CD14-positive monocyte (primary cell): ENCODE measurements at regions not wholly inside any gene's neighbourhood (a gene's known extent, or its start where the extent isn't known, plus 50 kb on each side); places are given as distances from the start of the nearest gene placed in this dataset.

Experiments
- DNase-seq, 3 donors: peaks; one replicate each; pipeline ENCODE4 v3.0.0-alpha.2; 2011 to 2022
- H2AFZ ChIP-seq: 2 replicates; pipeline ENCODE4 v1.6.0; 2012; ENCODE audit warnings: mild to moderate bottlenecking, low read depth, low read length, inconsistent platforms; ENCODE audit not compliant: insufficient read depth, poor library complexity, severe bottlenecking
- H3K27ac ChIP-seq, 2 donors: 1 replicate in 1 of 2; 2 replicates in 1 of 2; pipeline ENCODE4 v1.5.1; 2012 to 2013; ENCODE audit warnings: low read length in 2 of 2, control low read depth in 1 of 2, inconsistent platforms in 1 of 2, low read depth in 1 of 2, mild to moderate bottlenecking in 1 of 2
- H3K27me3 ChIP-seq, 2 donors: one replicate each; pipeline versions ENCODE4 v1.6.0 to v1.6.1; 2011 to 2013; ENCODE audit warnings: low read length in 2 of 2; ENCODE audit not compliant: control insufficient read depth in 2 of 2, insufficient read depth in 2 of 2
- H3K36me3 ChIP-seq, 2 donors: replicated peaks in 1 of 2; 1 replicate in 1 of 2; 2 replicates in 1 of 2; pipeline versions ENCODE4 v1.5.1 to v1.6.1; 2012 to 2013; ENCODE audit warnings: low read length in 2 of 2, control low read depth in 1 of 2, inconsistent platforms in 1 of 2, mild to moderate bottlenecking in 1 of 2; ENCODE audit not compliant: insufficient read depth in 2 of 2, control insufficient read depth in 1 of 2
- H3K4me1 ChIP-seq, 2 donors: 1 replicate in 1 of 2; 2 replicates in 1 of 2; pipeline versions ENCODE4 v1.5.1 to v1.6.1; 2012 to 2013; ENCODE audit warnings: low read length in 2 of 2, control low read depth in 1 of 2, inconsistent platforms in 1 of 2, mild to moderate bottlenecking in 1 of 2, moderate library complexity in 1 of 2; ENCODE audit not compliant: insufficient read depth in 2 of 2, control insufficient read depth in 1 of 2
- H3K4me2 ChIP-seq: replicated peaks from 2 replicates; pipeline ENCODE3; 2012; ENCODE audit warnings: low read length, moderate library complexity, mild to moderate bottlenecking; ENCODE audit not compliant: poor library complexity, severe bottlenecking; ENCODE audit errors: extremely low read depth
- H3K4me3 ChIP-seq, 3 experiments: fragments of 200-600 bp in 1 of 3; sonication (generic) in 1 of 3; replicated peaks in 1 of 3; 1 replicate in 2 of 3; 2 replicates in 1 of 3; pipeline ENCODE4 v1.5.1; 2011 to 2013; ENCODE audit warnings: low read length in 3 of 3, mild to moderate bottlenecking in 3 of 3, control low read depth in 2 of 3, low read depth in 2 of 3, inconsistent platforms in 1 of 3, moderate library complexity in 1 of 3
- H3K79me2 ChIP-seq: 2 replicates; pipeline ENCODE4 v1.6.0; 2012; ENCODE audit warnings: mild to moderate bottlenecking, control low read depth, inconsistent platforms, low read length, moderate library complexity; ENCODE audit not compliant: insufficient read depth
- H3K9ac ChIP-seq: 2 replicates; pipeline ENCODE4 v1.6.0; 2017; ENCODE audit warnings: low read length, mild to moderate bottlenecking; ENCODE audit not compliant: insufficient read depth, poor library complexity, severe bottlenecking
- H3K9me3 ChIP-seq, 2 donors: replicated peaks in 1 of 2; 1 replicate in 1 of 2; 2 replicates in 1 of 2; pipeline versions ENCODE4 v1.5.1 to v1.6.1; 2012 to 2013; ENCODE audit warnings: low read length in 2 of 2, control low read depth in 1 of 2; ENCODE audit not compliant: control insufficient read depth in 1 of 2, insufficient read depth in 1 of 2
- H4K20me1 ChIP-seq: 2 replicates; pipeline ENCODE4 v1.6.0; 2012; ENCODE audit warnings: mild to moderate bottlenecking, low read length, control low read depth, moderate library complexity; ENCODE audit not compliant: insufficient read depth
- H3K27ac Mint-ChIP-seq, 7 donors: one replicate each; pipeline ENCODE4 v1.8.0; 2020; ENCODE audit warnings: mild to moderate bottlenecking in 7 of 7, mixed read lengths in 7 of 7, moderate library complexity in 6 of 7, inconsistent platforms in 2 of 7
- H3K27me3 Mint-ChIP-seq, 3 donors: one replicate each; pipeline ENCODE4 v1.8.0; 2021 to 2022; ENCODE audit warnings: low read depth in 3 of 3, mild to moderate bottlenecking in 3 of 3, mixed read lengths in 3 of 3, moderate library complexity in 3 of 3, inconsistent platforms in 1 of 3
- H3K36me3 Mint-ChIP-seq, 2 donors: one replicate each; pipeline ENCODE4 v1.8.0; 2020; ENCODE audit warnings: mixed read lengths in 2 of 2, inconsistent platforms in 1 of 2, mild to moderate bottlenecking in 1 of 2
- H3K4me1 Mint-ChIP-seq: one replicate; pipeline ENCODE4 v1.8.0; 2020; ENCODE audit warnings: mild to moderate bottlenecking, mixed read lengths
- H3K4me3 Mint-ChIP-seq, 2 donors: one replicate each; pipeline ENCODE4 v1.8.0; 2020; ENCODE audit warnings: mild to moderate bottlenecking in 2 of 2, mixed read lengths in 2 of 2, moderate library complexity in 1 of 2
- H3K9me3 Mint-ChIP-seq, 7 donors: one replicate each; pipeline ENCODE4 v1.8.0; 2020 to 2022; ENCODE audit warnings: mixed read lengths in 7 of 7, mild to moderate bottlenecking in 6 of 7, moderate library complexity in 6 of 7, inconsistent platforms in 2 of 7
- CTCF ChIP-seq: fragments of 200-600 bp; IDR thresholded peaks from one replicate; pipeline ENCODE4 v1.8.0; 2022; ENCODE audit warnings: antibody characterized with exemption, mild to moderate bottlenecking
- WGBS: methylation state at CpG from one replicate; pipeline ENCODE4 v1.1.5; 2013; ENCODE audit warnings: missing lambda C conversion rate; ENCODE audit not compliant: insufficient coverage; 5-methylcytosine and 5-hydroxymethylcytosine counted together
- intact Hi-C, 2 donors: fragments of 100-400 bp; cut with micrococcal nuclease; formaldehyde crosslinking; loops; one replicate each; pipeline versions ENCODE4 v1.15.0 to v1.15.1; 2023

DNA sequence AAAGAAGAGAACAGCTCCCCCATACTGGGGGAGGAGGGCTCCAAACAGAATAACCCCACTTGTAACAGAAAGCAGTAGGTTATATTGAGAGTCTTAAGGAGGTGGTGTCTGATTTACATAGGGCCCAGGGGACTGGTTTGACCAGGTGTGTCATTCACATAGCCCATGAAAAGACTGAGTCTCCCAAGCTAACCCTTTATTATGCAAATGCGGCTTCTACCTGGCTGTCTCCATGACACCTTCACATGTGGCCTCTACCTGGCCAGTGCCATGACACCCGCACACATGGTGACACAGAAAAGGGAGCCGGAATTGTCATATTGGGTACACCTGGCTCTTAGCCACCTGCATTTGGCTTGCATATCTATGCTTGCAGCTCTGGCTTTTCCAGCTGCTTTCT lies 1057.2 kb upstream of the PIK3C3 start:
- no peak overlapping the region for H3K9ac ChIP-seq
- H3K9me3 ChIP-seq: peaks cover 0 to 4% of the 10 kb centered on the region in 2 donors
- H3K9me3 Mint-ChIP-seq: peaks cover 0 to 6% (median 1%) of the 10 kb centered on the region in 7 donors
- H3K4me1 ChIP-seq: no peaks in the 10 kb centered on the region
- H3K36me3 Mint-ChIP-seq: no peaks in the 10 kb centered on the region
- H3K4me3 ChIP-seq: no peak overlapping the region
- H3K27ac ChIP-seq: no peak overlapping the region
- H3K27me3 Mint-ChIP-seq: no peaks in the 10 kb centered on the region
- TF ChIP-seq CTCF: no peak
- no peak overlapping the region for H2AFZ ChIP-seq
- H4K20me1 ChIP-seq: no peaks in the 10 kb centered on the region
- no peaks in the 10 kb centered on the region for H3K79me2 ChIP-seq
- H3K4me2 ChIP-seq: no peak overlapping the region
- H3K36me3 ChIP-seq: no peaks in the 10 kb centered on the region
- no peaks in the 10 kb centered on the region for H3K27me3 ChIP-seq
- H3K4me3 Mint-ChIP-seq: no peak overlapping the region
- intact Hi-C loops: no loop called here
- no peak overlapping the region for H3K27ac Mint-ChIP-seq
- no peaks in the 10 kb centered on the region for H3K4me1 Mint-ChIP-seq
- WGBS: 86% methylated on average over 2 of the region's 3 CpGs
- no peak for DNase-seq

DNA sequence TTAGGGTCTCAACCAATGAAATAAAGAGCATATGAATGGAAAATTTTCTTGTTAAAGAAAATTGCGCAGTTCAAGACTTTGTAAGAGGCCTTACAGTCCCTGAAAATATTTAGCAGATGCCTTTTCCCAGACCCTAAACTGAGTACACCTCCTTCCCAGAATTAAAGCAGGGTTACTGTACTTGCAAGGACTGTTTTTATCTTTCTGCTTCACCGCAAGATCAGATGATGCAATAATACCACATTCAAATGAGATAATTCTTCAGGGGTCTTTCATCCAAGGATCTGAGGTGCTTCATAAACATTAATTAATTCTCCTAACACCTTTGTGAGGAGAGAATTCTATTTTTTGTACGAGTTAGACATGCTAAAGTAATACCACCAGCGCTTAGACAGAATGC lies 1071.8 kb upstream of the PIK3C3 start:
- H4K20me1 ChIP-seq: no peaks in the 10 kb centered on the region
- H3K79me2 ChIP-seq: no peaks in the 10 kb centered on the region
- Mint-ChIP-seq H3K27ac (no peak overlapping the region), H3K9me3 (peaks cover 0 to 3% (median 0%) of the 10 kb centered on the region in 7 donors), H3K4me3 (no peak overlapping the region), H3K36me3 (no peaks in the 10 kb centered on the region), H3K4me1 (no peaks in the 10 kb centered on the region), H3K27me3 (peaks cover 0 to 2% (median 0%) of the 10 kb centered on the region in 3 donors)
- intact Hi-C loops: no loop called here
- no peaks in the 10 kb centered on the region for H3K9me3 ChIP-seq
- WGBS: no CpG with 5 or more reads among the region's 4 CpGs
- H3K4me3 ChIP-seq: no peak overlapping the region
- no peak overlapping the region for H3K9ac ChIP-seq
- H3K4me1 ChIP-seq: no peaks in the 10 kb centered on the region
- DNase-seq: no peak
- H3K27ac ChIP-seq: no peak overlapping the region
- no peak overlapping the region for H3K4me2 ChIP-seq
- no peak for TF ChIP-seq CTCF
- no peak overlapping the region for H2AFZ ChIP-seq
- no peaks in the 10 kb centered on the region for H3K27me3 ChIP-seq
- H3K36me3 ChIP-seq: no peaks in the 10 kb centered on the region
